WTC11 (cell line): ENCODE measurements at regions not wholly inside any gene's neighbourhood (a gene's known extent, or its start where the extent isn't known, plus 50 kb on each side); places are given as distances from the start of the nearest gene placed in this dataset.

ENCODE experiments used
- ATAC-seq: fragments of 200-7000 bp; cut with Tn5 transposase; 2 replicates; pipeline ENCODE4 v1.10.0; 2021; ENCODE audit warnings: mild to moderate bottlenecking, moderate library complexity
- CTCF ChIA-PET: fragments of 300-600 bp; sonication (Branson Sonifier 250); formaldehyde crosslinking; loops from one replicate; lab custom pipeline; 2021; ENCODE audit warnings: antibody characterized with exemption; lab: Charles Lee
- POLR2A ChIA-PET: fragments of 350-600 bp; sonication (Branson Sonifier 250); formaldehyde crosslinking; loops from one replicate; lab custom pipeline; 2021; ENCODE audit warnings: antibody characterized with exemption; lab: Charles Lee
- DNase-seq: peaks from one replicate; pipeline ENCODE4 v3.0.0; 2021; ENCODE audit warnings: low spot score
- H3K27ac Mint-ChIP-seq: 2 replicates; pipeline ENCODE4 v1.8.0; 2021; ENCODE audit warnings: mixed read lengths
- H3K27me3 Mint-ChIP-seq: 2 replicates; pipeline ENCODE4 v1.8.0; 2021; ENCODE audit warnings: low read depth, mild to moderate bottlenecking, moderate library complexity, mixed read lengths
- H3K36me3 Mint-ChIP-seq: 2 replicates; pipeline ENCODE4 v1.8.0; 2021; ENCODE audit warnings: mixed read lengths
- H3K4me1 Mint-ChIP-seq: 2 replicates; pipeline ENCODE4 v1.8.0; 2022; ENCODE audit warnings: mixed read lengths
- H3K4me3 Mint-ChIP-seq: 2 replicates; pipeline ENCODE4 v1.8.0; 2021; ENCODE audit warnings: mild to moderate bottlenecking, moderate library complexity, mixed read lengths
- H3K9me3 Mint-ChIP-seq: 2 replicates; pipeline ENCODE4 v1.8.0; 2021; ENCODE audit warnings: mixed read lengths
- AFF4 ChIP-seq: sonication (generic); formaldehyde crosslinking; IDR thresholded peaks from 2 replicates; pipeline ENCODE4 v1.8.1; 2023; ENCODE audit warnings: mild to moderate bottlenecking, missing genetic modification reagents, borderline replicate concordance
- ATF1 ChIP-seq: sonication (generic); formaldehyde crosslinking; IDR thresholded peaks from 2 replicates; pipeline ENCODE4 v1.8.1; 2023; ENCODE audit warnings: mild to moderate bottlenecking, moderate library complexity, missing genetic modification reagents
- ELF4 ChIP-seq: sonication (generic); formaldehyde crosslinking; IDR thresholded peaks from 2 replicates; pipeline ENCODE4 v1.8.1; 2022; ENCODE audit warnings: low read depth, mild to moderate bottlenecking, moderate library complexity, missing genetic modification reagents
- ERG ChIP-seq: fragments of 250-450 bp; sonication (Bioruptor Pico); IDR thresholded peaks from 2 replicates; pipeline ENCODE4 v1.8.0; 2021; ENCODE audit warnings: mild to moderate bottlenecking
- HMGA2 ChIP-seq: fragments of 250-450 bp; sonication (Bioruptor Pico); IDR thresholded peaks from 2 replicates; pipeline ENCODE4 v1.4.0; 2021; ENCODE audit warnings: mild to moderate bottlenecking, moderate library complexity
- KAT7 ChIP-seq: sonication (generic); formaldehyde crosslinking; IDR thresholded peaks from 2 replicates; pipeline ENCODE4 v1.8.1; 2023; ENCODE audit warnings: missing genetic modification reagents, mild to moderate bottlenecking, borderline replicate concordance
- MLX ChIP-seq: sonication (generic); formaldehyde crosslinking; IDR thresholded peaks from 2 replicates; pipeline ENCODE4 v1.8.1; 2023; ENCODE audit warnings: mild to moderate bottlenecking, missing genetic modification reagents, moderate library complexity
- MXD4 ChIP-seq: fragments of 250-450 bp; sonication (Bioruptor Pico); IDR thresholded peaks from 2 replicates; pipeline ENCODE4 v1.8.0; 2021; ENCODE audit warnings: mild to moderate bottlenecking, moderate library complexity, borderline replicate concordance
- MYBL2 ChIP-seq: sonication (generic); formaldehyde crosslinking; IDR thresholded peaks from 2 replicates; pipeline ENCODE4 v1.8.1; 2023; ENCODE audit warnings: mild to moderate bottlenecking, moderate library complexity, missing genetic modification reagents
- PREB ChIP-seq: sonication (generic); formaldehyde crosslinking; IDR thresholded peaks from 2 replicates; pipeline ENCODE4 v1.8.1; 2022; ENCODE audit warnings: mild to moderate bottlenecking, missing genetic modification reagents, moderate library complexity, borderline replicate concordance
- STAT6 ChIP-seq: sonication (generic); formaldehyde crosslinking; conservative IDR thresholded peaks from 2 replicates; pipeline ENCODE4 v1.8.1; 2023; ENCODE audit warnings: mild to moderate bottlenecking, low read depth, missing genetic modification reagents, moderate library complexity
- TEAD1 ChIP-seq: sonication (generic); formaldehyde crosslinking; IDR thresholded peaks from 2 replicates; pipeline ENCODE4 v1.8.0; 2022; ENCODE audit warnings: mild to moderate bottlenecking, missing genetic modification reagents
- TP53 ChIP-seq: sonication (generic); formaldehyde crosslinking; IDR thresholded peaks from 2 replicates; pipeline ENCODE4 v1.8.1; 2023; ENCODE audit warnings: mild to moderate bottlenecking, missing genetic modification reagents
- USF2 ChIP-seq: sonication (generic); formaldehyde crosslinking; IDR thresholded peaks from 2 replicates; pipeline ENCODE4 v1.8.1; 2023; ENCODE audit warnings: mild to moderate bottlenecking, missing genetic modification reagents, moderate library complexity
- ZMAT4 ChIP-seq: fragments of 250-450 bp; sonication (Bioruptor Pico); IDR thresholded peaks from 2 replicates; pipeline ENCODE4 v1.9.0; 2021; ENCODE audit warnings: mild to moderate bottlenecking
- ZNF121 ChIP-seq: sonication (generic); formaldehyde crosslinking; IDR thresholded peaks from 2 replicates; pipeline ENCODE4 v1.8.0; 2023; ENCODE audit warnings: missing genetic modification reagents
- ZNF138 ChIP-seq: sonication (generic); formaldehyde crosslinking; conservative IDR thresholded peaks from 2 replicates; pipeline ENCODE4 v1.8.1; 2022; ENCODE audit warnings: mild to moderate bottlenecking, moderate library complexity, missing genetic modification reagents
- ZNF416 ChIP-seq: fragments of 250-450 bp; sonication (Bioruptor Pico); IDR thresholded peaks from 2 replicates; pipeline ENCODE4 v1.9.0; 2021; ENCODE audit warnings: mild to moderate bottlenecking, inconsistent platforms
- ZNF671 ChIP-seq: fragments of 250-450 bp; sonication (Bioruptor Pico); IDR thresholded peaks from 2 replicates; pipeline ENCODE4 v1.8.0; 2021; ENCODE audit warnings: mild to moderate bottlenecking

- TF ChIP-seq ZMAT4 (CRISPR knock-in tag) = no peak
- TF ChIP-seq USF2 = no peak
- TF ChIP-seq MYBL2 = no peak
- no peak for TF ChIP-seq TEAD1
- TF ChIP-seq MXD4 (CRISPR knock-in tag) = no peak
- no peak for TF ChIP-seq HMGA2 (CRISPR knock-in tag)
- no peak for TF ChIP-seq ZNF671 (CRISPR knock-in tag)
- no peak for TF ChIP-seq TP53 (CRISPR knock-in tag)
- TF ChIP-seq ZNF121 (CRISPR knock-in tag) = no peak
- TF ChIP-seq KAT7 = no peak
- no peak for TF ChIP-seq PREB (CRISPR knock-in tag)
- TF ChIP-seq STAT6 (CRISPR knock-in tag) = no peak
- no peak for TF ChIP-seq MLX (CRISPR knock-in tag)
- no peak for TF ChIP-seq ZNF416
- TF ChIP-seq ZNF138 (CRISPR knock-in tag) = no peak
- H3K4me3 Mint-ChIP-seq = no peak overlapping the region
- H3K27ac Mint-ChIP-seq = no peak overlapping the region
- peaks cover 5% of the 10 kb centered on the region for H3K4me1 Mint-ChIP-seq
- ATAC-seq = no peak
- no peaks in the 10 kb centered on the region for H3K27me3 Mint-ChIP-seq
- H3K36me3 Mint-ChIP-seq = no peaks in the 10 kb centered on the region
- ChIA-PET CTCF (no interaction called here), POLR2A (no interaction called here)
- peaks cover 7% of the 10 kb centered on the region for H3K9me3 Mint-ChIP-seq
- DNase-seq = no peak
These were observed 135.4 kb downstream of the OPN5 start for GRCh38 chr6:47917202-47917601.

GRCh38 chr6:47915017-47915416, 133.2 kb downstream of the OPN5 start:
- Mint-ChIP-seq H3K27me3 (no peaks in the 10 kb centered on the region), H3K36me3 (no peaks in the 10 kb centered on the region), H3K4me1 (peaks cover 4% of the 10 kb centered on the region), H3K4me3 (no peak overlapping the region), H3K27ac (no peak overlapping the region), H3K9me3 (peaks cover 8% of the 10 kb centered on the region)
- CTCF ChIA-PET = no interaction called here
- no peak for DNase-seq
- TF ChIP-seq ELF4 (CRISPR knock-in tag) (no peak), ERG (no peak), AFF4 (CRISPR knock-in tag) (no peak), ATF1 (CRISPR knock-in tag) (no peak)
- POLR2A ChIA-PET = interaction anchor here (0.7 kb wide), 1 partner anchor 32 kb away, joined by 4 read pairs; no protein-coding TSS in a partner anchor
- ATAC-seq = no peak
